ENCODE measurements at regions not wholly inside any gene's neighbourhood (a gene's known extent, or its start where the extent isn't known, plus 50 kb on each side); places are given as distances from the start of the nearest gene placed in this dataset.
A peak's percentile ranks its signal among the peaks of the same experiment; 100 is the strongest.

DNA sequence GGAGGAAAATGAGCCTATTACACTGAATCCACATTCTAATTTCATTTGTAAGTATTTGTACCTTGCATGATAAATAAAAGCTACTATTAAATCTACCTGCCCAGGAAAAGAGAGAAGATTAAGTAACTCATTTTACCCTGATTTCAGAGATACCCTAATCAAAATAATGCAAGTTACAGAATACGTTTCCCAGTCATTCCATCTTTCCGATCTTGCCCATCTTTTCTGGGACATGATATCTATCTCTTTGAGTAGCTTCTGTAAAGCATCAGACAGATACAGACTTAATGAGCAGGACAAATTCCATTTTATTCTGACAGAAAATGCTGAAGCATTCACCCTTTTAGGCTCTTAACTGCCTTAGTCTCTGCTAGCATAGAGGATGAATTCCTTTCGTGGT lies 56.6 kb downstream of the SPRY2 start:
- no peak for DNase-seq

DNA sequence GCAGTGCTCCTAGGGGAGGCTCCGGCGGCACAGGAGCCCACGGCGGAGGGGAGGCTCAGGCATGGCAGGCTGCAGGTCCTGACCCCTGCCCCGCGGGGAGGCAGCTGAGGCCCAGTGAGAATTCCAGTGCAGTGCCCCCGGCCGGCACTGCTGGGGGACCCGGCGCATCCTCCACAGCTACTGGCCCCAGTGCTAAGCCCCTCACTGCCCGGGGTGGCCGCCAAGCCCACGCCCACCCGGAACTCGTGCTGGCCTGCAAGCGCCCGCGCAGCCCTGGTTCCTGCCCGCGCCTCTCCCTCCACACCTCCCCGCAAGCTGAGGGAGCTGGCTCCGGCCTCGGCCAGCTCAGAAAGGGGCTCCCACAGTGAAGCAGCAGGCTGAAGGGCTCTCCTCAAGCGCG lies 62.2 kb downstream of the SPRY2 start:
- DNase-seq, result no peak

DNA sequence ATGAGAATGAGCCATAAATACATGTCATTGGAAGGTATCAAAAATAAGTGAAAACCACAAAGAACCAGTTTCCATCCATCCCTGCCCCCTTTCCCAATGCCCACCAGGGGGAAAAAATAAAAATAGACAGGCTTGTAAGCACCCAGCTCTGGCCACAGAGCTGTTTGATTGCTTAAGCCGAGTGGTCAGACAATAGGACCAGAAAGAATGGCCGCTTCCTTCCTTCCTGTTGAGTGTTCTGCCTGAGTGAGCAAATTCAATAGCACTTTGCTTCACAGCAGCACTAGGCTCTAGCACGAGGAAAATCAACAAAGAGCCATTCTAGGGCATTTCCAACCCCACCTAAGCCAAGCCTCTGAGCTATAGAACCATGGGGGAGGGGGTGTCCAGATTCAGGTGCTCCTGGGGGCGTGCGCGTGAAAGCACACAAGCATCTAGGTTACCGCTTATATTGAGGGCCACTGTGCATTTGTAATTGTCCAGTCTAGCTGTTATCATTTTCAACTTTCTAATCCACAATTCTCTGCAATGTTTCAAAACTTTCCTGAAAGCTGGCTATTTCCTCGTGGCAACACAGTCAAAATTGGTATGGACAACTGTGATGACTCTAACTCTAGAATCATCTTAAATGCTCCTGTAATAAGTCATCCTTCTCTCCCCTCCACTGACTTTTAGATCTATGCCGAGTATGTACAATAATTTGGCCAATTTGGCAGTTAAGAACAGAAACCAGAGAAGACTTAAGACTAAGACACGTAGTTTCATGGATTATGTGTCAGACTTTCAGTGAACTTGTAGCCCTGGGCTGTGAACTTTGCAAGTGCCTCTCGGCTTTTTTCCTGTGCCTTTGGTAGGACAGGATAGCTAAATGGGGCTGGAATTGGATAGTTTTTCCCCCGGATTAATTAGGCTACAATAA lies 64.3 kb downstream of the SPRY2 start:
- peak; percentile 97 for DNase-seq

DNA sequence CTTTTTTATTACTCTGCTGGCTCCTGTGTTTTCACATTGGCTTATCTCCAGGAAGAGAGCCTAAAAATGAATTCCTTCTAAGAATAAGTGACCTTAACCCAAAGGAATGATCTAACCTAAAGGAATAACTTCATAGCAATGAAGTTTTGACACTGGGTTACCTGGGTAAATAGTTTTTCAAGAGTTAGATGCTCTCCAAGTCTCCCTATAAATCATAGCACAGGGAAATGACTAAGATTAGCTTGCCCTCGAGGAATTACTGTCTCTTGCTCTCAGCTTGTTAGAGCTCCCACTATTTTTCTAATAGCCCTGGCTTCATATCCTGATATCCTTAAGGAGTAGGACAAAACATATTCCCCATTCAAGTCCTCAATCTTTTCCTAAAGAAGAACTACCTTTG lies 66.3 kb downstream of the SPRY2 start:
- no peak for DNase-seq

DNA sequence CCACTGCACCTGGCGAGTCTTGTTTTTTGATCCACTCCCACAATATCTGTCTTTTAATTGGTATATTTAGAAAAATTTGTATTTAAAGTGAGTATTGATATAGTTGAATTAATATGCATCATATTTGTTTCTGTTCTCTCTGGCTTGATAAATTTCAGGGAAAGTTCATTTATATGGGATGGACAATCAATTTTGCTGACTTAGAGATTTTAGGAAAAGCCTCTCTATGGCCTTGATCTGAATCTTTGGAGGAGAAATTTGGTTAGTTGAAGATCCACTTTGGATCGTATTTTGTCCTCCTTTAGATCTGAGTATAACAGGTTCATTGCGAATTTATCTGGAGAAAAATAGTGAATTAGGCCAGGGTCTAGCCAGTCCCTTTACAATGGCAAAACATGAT lies 67.2 kb downstream of the SPRY2 start:
- DNase-seq, result no peak

DNA sequence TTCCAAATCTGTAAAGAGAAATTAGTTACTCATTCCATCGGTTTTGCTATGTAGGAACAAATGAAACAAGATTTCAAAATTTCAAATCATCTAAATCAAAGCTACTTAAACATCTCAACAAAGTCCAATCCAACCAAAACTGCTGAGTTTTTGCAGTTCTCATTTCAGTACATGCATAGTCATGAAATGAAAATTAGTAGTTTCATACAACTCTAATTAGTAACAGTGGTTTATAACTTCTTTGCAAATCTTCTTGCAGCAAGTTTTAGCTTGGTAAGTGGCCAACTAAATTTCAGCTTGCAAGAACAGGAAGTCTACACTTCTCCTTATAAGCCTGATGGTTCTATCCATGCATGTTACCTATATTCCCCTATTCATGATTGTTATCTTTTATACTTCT lies 75.6 kb downstream of the SPRY2 start:
- DNase-seq, result no peak

DNA sequence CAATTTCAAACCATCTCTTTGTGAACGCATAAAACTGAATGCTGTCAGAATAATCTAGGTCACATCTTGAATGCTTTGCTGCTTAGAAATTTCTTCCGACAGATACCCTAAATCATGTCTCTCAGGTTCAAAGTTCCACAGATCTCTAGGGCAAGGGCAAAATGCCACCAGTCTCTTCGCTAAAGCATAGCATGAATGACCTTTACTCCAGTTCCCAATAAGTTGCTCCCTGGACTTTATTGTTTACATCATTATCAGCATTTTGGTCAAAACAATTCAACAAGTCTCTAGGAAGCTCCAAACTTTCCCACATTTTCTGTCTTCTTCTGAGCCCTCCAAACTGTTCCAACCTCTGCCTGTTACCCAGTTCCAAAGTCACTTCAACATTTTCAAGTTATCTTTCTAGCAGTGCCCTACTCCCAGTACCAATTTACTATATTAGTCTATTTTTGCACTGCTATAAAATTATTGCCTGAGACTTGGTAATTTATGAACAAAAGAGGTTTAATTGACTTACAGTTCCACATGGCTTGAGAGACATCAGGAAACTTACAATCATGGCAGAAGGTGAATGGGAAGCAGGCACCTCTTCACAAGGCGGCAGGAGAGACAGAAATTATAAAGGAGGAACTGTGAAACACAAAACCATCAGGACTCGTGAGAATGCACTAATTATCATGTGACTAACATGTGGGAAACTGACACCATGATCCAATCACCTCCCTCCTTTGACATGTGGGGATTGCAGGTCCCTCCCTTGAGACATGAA lies 77.0 kb downstream of the SPRY2 start:
- no peak for DNase-seq

DNA sequence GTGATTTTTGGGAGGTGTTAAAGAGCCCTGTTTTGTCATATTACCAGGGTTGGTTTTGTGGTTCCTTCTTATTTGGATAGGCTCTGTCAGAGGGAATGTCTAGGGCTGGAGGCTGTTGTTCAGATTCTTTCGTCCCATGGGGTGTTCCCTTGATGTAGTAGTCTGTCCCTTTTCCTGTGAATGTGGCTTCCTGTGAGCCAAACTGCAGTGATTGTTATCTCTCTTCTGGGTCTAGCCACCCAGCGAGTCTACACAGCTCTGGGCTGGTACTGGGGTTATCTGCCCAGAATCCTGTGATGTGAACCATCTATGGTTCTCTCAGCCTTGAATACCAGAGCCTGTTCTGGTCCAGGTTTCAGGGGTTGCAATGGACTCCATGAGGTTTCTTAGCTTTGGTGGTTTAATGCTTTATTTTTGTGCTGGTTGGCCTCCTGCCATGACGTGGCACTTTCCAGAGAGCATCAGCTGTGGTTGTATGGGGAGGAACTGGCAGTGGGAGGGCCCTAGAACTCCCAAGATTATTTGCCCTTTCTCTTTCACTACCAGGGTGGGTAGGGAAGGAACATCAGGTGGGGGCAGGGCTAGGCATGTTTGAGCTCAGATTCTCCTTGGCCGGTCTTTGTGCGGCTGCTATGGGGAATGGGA lies 78.8 kb downstream of the SPRY2 start:
- no peak for DNase-seq

DNA sequence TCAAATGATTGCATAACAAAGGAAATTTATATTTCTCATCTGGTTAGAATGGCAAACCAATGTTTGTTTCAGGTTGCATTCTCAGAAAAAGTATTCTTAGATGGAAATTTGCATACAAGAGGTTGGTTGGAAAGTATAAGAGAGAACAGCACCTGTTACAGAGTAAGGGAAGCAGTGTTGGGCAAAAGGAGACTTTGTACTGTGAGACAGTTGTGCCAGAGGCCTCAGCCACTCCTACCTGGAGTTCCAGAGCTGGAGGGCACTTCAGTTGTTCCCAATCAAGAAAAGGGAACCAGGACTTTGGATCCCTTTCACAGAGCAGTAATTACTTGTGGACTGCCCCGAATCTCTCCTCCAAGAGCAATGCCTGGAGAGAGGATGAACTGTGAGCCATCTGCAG lies 81.8 kb downstream of the SPRY2 start:
- no peak for DNase-seq

DNA sequence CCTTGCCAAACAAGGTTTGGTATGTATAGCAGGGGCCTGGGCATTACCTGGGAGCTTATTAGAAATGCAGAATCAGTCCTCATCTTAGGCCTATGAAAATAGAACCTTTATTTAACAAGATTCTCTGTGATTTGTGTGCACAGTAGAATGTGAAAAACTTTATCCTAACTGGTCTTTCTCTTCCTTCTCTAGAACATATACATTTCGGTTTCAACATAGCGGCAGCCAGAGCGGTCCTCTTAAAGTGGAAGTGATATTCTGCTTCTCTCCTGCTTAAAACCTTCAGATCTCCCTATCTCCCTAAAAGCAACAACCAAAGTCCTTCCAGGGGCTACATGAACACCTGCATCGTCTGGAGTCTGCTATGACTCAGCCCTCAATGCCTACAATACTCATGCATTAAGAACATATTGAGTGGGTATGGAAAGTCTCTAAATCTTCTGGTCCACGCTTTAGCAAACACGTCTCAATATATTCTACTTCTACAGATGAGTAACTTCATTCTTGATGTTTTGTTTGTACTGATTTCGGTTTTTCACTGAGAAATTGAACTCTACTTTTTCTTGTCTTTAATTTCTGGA lies 84.5 kb downstream of the SPRY2 start:
- no peak for DNase-seq

DNA sequence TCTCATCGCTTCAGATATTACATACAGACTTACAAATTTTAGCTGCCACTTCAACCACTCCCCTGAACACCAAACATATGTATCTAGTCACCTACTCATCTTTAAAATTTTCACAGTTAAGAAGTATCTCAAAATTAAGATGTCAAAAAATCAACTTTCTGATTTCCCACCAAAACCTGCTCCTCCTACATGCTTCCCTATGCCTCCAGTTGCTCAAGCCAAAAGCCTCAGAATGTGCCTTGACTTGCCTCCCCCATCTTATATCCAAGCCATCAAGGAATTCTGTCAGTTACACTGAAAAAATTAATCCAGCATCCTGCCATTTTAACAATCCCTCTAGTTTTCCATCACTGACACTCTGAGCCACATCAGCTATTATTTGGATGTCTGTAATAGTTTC lies 85.0 kb downstream of the SPRY2 start:
- DNase-seq, result no peak

DNA sequence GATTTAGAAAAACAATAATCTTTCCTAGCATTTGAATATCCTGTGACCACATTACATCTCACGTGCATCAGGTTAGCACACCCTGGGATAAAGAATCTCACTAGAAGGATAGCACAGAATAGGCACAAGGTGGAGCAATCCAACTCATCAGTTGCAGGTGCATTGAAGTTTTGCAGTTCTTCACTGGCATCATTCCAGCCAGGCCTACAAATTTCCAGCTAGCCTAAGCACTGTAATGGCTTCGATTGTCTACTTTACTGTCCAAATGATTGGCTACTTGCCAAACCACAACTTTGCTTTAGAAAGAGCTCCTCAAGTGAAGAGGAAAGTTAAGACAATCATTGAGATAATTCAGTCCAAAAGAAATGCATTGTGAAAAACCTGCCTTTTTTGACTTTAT lies 89.5 kb downstream of the SPRY2 start:
- DNase-seq, result peak; percentile 30

DNA sequence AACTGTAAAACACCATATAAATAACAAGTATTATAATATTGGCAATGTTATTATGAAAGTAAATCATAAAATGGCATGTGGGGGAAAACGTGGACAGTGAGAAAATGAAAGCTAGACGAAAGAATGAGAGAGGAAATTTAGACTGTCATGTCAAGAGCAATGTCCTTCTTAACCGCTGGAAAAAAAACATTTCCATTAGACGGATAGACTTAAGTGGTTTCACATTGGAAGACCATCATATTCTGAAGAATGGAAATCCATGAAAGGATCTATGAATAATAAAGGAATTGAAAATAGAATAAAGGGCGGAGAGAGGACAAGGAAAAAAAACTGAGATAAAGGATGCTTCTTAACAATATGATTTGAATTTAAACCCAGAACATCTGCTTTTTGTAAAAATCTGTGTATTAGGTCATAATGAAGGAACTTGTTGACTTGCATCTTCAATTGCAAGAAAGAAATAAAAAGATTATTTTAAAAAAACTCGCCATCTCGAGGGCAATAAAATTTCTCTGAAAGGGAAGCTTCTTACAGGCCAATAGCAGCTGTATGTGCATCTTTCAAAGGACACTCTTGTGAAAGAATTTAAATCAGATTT lies 90.6 kb downstream of the SPRY2 start:
- no peak for DNase-seq

DNA sequence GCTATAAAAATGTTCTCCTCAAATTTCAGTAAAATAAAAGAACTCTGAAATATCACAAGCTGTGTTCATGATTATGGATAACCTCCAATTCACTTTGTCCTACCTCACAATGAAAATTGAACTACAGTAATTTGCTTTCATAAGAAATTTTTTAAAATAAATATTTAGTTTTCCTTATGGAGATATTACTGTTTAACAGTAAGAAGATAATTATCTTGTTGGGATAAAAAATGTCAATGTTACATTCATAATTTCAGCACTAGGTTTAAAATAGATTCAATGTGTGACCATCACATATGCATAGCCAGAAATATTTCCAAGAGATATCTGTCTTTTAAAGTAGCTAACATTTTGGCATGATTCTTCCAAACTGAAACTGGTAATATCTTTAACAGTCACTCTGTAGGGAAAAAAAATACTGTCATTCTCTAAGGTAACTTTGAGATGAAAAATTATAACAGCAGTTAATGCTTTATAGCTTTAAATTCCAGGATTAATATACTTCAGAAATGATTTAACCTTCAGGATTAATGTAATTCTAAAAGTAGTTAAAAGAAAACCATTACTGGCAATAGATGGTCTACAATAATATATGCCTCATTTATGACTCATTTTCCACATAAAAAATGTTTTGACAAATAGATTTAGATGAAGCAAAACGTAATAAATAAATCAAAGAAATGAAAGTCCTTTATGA lies 91.3 kb downstream of the SPRY2 start:
- no peak for DNase-seq

DNA sequence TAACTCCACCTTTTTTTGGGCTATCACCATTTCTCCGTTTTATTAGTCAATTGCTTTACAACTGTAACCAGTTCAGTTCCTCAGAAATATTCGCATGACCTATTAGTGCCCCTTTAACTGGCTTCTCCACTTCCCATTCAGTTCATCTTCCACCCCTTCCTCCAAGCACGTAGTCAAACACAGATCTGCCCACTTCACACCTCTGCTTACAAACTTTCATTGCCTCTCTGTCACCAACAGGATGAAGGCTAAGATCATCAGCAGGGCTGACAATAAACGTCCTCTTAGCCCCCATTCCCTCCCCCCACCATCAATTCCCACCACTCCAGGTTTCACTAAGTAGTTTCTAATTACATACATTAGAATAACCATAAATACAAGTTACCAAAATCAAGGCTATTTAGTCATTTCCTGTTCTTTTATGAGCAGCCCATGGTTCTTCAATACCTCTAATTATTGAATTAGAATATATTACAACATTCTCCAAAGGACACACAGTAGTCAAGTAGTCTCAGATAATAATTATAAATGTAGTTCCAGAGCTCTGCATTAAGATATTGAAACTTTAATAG lies 95.7 kb downstream of the SPRY2 start:
- peak; percentile 90 for DNase-seq

DNA sequence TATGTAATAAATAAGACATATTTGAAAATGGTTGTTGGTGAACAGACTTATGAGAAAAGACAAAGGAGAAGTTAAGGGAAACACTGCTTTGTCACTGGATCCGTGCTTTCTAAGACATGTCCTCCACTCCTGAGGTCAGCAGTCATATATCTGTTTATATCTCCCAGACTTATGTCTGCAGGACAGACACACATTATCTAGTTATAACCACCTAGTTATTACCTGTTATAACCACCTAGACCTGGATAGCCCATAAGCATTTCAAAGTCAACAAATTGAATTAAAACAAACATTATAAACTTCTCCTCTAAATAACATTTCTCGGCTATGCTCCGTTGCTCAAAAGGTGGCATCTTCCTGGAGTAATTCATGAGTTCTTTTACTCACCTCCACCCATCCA lies 96.4 kb downstream of the SPRY2 start:
- DNase-seq, result no peak

DNA sequence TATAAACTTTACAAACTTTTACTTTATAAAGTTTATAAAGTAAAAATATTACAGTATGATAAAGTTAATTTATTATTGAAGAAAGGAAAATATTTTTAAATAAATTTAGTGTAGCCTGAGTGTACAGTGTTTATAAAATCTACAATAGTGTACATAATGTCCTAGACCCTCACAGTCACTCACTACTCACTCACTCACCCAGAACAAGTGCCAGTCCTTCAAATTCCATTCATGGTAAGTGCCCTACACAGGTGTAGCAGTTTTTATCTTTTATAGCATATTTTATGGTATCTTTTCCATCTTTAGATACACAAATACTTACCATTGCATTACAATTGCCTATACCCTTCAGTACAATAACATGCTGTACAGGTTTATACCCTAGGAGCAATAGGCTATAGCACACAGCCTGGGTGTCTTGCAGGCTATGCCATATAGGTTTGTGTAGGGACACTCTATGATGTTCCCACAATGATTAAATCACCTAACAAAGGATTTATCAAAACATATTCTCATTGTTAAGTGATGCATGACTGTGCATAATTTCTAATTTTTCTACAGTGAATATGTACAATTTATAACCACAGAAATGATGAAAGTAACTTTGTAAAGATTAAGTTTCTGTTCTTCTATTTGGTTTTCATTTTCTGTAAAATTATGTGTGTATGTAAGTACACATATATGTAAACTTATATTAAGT lies 98.0 kb downstream of the SPRY2 start:
- DNase-seq, result no peak

DNA sequence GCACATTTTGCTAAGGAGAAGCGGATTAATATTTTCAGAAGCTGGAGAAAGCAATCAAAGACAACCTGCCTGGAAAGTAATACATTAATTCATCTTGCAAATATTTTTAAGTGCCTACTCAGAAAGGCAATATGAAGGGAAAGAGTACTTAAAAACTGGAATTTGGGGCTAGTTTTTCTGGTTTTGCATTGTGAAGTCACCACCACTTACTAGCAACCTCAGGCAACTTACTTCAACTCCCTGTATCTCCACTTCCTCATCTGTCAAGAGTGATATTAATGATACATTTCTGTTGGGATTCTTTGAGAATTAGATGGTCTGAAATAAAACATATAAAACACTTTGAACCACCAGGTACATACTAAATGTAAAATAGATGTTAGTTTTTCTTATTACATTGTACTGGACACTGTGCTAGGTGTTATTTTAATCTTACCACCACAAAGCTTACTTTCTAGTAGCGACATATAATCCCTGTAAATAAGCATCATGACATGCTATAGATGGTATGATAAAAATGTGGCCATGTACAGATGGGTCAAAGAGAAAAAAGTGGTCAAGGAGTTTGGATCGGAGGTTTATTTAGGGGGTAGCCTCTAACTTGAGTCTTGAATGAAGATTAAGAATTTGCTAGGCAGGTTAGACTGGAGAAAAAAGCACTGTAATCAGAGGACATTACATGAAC lies 101.2 kb downstream of the SPRY2 start:
- no peak for DNase-seq

DNA sequence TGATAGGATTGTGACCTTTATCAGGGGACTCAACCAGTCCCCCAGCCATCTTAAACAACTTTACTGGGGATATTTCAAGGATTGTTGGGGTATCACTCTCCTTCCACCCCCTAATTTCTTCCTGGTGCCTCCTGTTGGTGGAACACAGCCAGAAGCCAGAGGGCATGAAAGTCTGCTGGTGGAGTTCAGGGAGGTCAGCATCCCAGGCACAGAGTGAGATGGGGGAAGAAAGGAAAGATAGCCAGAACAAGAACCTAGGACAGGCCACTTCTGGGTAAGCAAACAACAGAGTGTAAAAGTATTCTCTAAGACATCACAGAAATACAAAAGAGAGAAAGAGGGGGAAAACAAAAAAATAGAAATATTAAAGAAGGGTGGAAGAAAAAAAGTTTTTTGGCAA lies 101.8 kb downstream of the SPRY2 start:
- no peak for DNase-seq

DNA sequence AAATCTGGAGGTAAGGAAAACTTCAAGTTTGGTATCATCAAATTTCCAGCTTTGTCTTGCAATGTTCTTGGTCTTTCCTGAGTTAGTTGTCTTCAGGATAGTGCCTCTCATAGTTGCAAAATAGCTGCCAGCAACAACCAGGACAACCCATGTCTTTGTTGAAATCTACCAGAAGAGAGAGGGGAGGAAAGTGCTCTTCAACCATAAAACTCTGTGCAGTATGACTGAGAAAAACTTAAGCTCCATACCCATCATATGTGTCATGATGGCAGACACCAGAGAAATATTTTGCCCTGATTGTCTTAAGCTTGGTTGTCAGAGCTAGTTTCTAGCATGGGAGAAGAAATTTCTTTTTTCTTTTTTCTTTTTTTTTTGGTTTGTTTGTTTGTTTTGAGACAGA lies 103.3 kb downstream of the SPRY2 start:
- no peak for DNase-seq

DNA sequence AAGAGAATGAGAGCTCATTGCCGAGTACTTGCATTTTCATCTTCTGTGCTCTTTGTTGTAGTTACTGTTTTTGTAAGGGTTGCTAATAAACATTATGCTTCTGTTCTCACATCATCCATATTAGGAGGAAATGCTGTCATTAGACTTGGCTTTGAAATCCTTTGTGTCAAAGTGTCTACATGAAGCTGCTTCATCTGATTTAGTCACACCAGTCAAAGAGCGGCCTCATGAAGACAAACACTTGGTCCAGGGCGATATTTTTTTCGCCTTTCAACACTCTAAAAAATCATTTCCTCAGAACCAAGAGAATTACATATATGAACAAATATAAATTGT lies 105.0 kb downstream of the SPRY2 start:
- DNase-seq, result no peak
